Ishikawa (cell line): ENCODE measurements at regions not wholly inside any gene's neighbourhood (a gene's known extent, or its start where the extent isn't known, plus 50 kb on each side); places are given as distances from the start of the nearest gene placed in this dataset.

Experiments
- CEBPB ChIP-seq: IDR thresholded peaks from 2 replicates; pipeline ENCODE4 v1.6.1; 2012
- CREB1 ChIP-seq: IDR thresholded peaks from 2 replicates; pipeline ENCODE4 v1.6.1; 2012; ENCODE audit warnings: low read depth
- EGR1 ChIP-seq: IDR thresholded peaks from 2 replicates; pipeline ENCODE4 v1.6.1; 2012
- EP300 ChIP-seq: IDR thresholded peaks from 2 replicates; pipeline ENCODE4 v1.6.1; 2012; ENCODE audit warnings: borderline replicate concordance
- FOXM1 ChIP-seq: IDR thresholded peaks from 2 replicates; pipeline ENCODE4 v1.6.1; 2012; ENCODE audit warnings: low read depth, borderline replicate concordance
- MAX ChIP-seq: IDR thresholded peaks from 2 replicates; pipeline ENCODE4 v1.6.1; 2012
- NFIC ChIP-seq: IDR thresholded peaks from 2 replicates; pipeline ENCODE4 v1.6.1; 2012
- RAD21 ChIP-seq: IDR thresholded peaks from 2 replicates; pipeline ENCODE4 v1.6.1; 2012; ENCODE audit warnings: low read depth
- REST ChIP-seq: IDR thresholded peaks from 2 replicates; pipeline ENCODE4 v1.6.1; 2012; ENCODE audit warnings: low read depth, mild to moderate bottlenecking
- TAF1 ChIP-seq: IDR thresholded peaks from 2 replicates; pipeline ENCODE4 v1.6.1; 2012; ENCODE audit warnings: low read depth, mild to moderate bottlenecking
- TCF12 ChIP-seq: IDR thresholded peaks from 2 replicates; pipeline ENCODE4 v1.6.1; 2012; ENCODE audit warnings: low read depth
- TEAD4 ChIP-seq: IDR thresholded peaks from 2 replicates; pipeline ENCODE4 v1.6.1; 2012
- USF1 ChIP-seq: IDR thresholded peaks from 2 replicates; pipeline ENCODE4 v1.6.1; 2012
- YY1 ChIP-seq: IDR thresholded peaks from 2 replicates; pipeline ENCODE4 v1.6.1; 2012; ENCODE audit warnings: low read depth
- ZBTB7A ChIP-seq: IDR thresholded peaks from 2 replicates; pipeline ENCODE4 v1.6.1; 2012; ENCODE audit warnings: low read depth

- TF ChIP-seq NFIC (no peak), EGR1 (no peak), CREB1 (no peak), YY1 (no peak), MAX (no peak), REST (no peak), RAD21 (no peak), EP300 (no peak), TEAD4 (no peak), USF1 (no peak), FOXM1 (no peak), CEBPB (no peak), TCF12 (no peak)
Observed at GRCh38 chr18:59961070-59961469, 61.3 kb downstream of the PMAIP1 start.

GRCh38 chr18:59960272-59960671 is 60.5 kb downstream of the PMAIP1 start:
- no peak for TF ChIP-seq TCF12
- TF ChIP-seq RAD21: no peak
- TF ChIP-seq MAX: no peak
- no peak for TF ChIP-seq TAF1
- no peak for TF ChIP-seq CEBPB
- no peak for TF ChIP-seq EGR1

GRCh38 chr18:59959606-59960005 is 59.8 kb downstream of the PMAIP1 start:
- no peak for TF ChIP-seq EP300
- TF ChIP-seq USF1: no peak
- TF ChIP-seq FOXM1: no peak
- TF ChIP-seq NFIC: no peak
- no peak for TF ChIP-seq CEBPB

GRCh38 chr18:59959073-59959472 is 59.3 kb downstream of the PMAIP1 start:
- no peak for TF ChIP-seq TEAD4
- no peak for TF ChIP-seq REST
- TF ChIP-seq CEBPB: no peak
- TF ChIP-seq YY1: no peak
- no peak for TF ChIP-seq TCF12
- TF ChIP-seq RAD21: no peak
- TF ChIP-seq EP300: no peak
- TF ChIP-seq MAX: no peak
- no peak for TF ChIP-seq CREB1
- TF ChIP-seq ZBTB7A: no peak
- TF ChIP-seq USF1: no peak
- no peak for TF ChIP-seq FOXM1
- TF ChIP-seq EGR1: no peak
- no peak for TF ChIP-seq TAF1
- TF ChIP-seq NFIC: no peak

- no peak for TF ChIP-seq TCF12
- no peak for TF ChIP-seq EP300
- TF ChIP-seq EGR1: no peak
- TF ChIP-seq USF1: no peak
- peak; percentile 15; the same call in 1 of the 2 replicates for TF ChIP-seq NFIC
Observed at GRCh38 chr18:59957957-59958356, 58.2 kb downstream of the PMAIP1 start.

GRCh38 chr18:59954755-59955156 is 55.0 kb downstream of the PMAIP1 start:
- TF ChIP-seq TAF1 (no peak), MAX (no peak), YY1 (no peak), CEBPB (no peak), REST (no peak), CREB1 (no peak)
